ENCODE measurements at regions not wholly inside any gene's neighbourhood (a gene's known extent, or its start where the extent isn't known, plus 50 kb on each side); places are given as distances from the start of the nearest gene placed in this dataset.
A peak's percentile ranks its signal among the peaks of the same experiment; 100 is the strongest.

DNA sequence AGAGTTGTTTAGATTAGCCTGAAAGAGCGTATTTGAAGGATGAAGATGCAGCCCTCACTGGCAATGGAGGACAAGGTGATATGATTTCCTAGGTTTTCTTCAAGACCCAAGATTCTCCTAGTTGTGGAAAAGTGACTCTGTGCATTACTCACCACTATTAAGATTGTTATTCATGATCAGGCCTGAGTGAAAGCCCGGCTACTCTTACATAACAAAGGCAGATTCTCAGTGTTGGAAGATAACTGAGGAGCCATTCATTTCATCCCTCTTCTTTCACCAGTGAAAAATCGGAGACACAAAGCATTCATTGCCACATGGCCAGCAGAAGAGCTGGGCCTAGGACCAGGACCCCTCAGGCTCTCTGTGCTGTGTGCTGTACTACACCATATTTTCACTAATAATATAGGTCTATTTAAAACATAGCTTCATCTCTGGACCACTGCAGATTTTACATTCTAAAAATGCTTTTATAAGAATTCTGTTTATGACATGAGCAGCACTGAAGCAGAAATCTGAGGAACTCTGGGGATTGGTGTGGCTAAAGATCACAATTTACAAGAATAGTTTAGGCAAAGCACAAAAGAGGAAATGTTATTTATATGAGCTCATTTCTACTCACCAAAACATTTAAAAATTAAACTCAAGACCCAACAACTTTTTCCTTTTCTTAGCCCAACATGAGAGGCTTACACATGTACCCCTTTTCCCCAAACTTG is 181.9 kb upstream of the CCN2 start:
- WGBS, 2 donors: 49 to 69% methylated on average over 3 of the region's 3 CpGs
- H3K4me3 ChIP-seq (ENCODE audit: low read depth, poor library complexity, severe bottlenecking): no peak overlapping the region
- DNase-seq (ENCODE audit: low spot score in 2 of 2): no peak
- intact Hi-C loops (cut with DNase I; ENCODE audit: low total_unique reads): no loop called here
- no peak for TF ChIP-seq POLR2A (IDR thresholded peaks at IDR 0.05)
- TF ChIP-seq, protein P1, sequence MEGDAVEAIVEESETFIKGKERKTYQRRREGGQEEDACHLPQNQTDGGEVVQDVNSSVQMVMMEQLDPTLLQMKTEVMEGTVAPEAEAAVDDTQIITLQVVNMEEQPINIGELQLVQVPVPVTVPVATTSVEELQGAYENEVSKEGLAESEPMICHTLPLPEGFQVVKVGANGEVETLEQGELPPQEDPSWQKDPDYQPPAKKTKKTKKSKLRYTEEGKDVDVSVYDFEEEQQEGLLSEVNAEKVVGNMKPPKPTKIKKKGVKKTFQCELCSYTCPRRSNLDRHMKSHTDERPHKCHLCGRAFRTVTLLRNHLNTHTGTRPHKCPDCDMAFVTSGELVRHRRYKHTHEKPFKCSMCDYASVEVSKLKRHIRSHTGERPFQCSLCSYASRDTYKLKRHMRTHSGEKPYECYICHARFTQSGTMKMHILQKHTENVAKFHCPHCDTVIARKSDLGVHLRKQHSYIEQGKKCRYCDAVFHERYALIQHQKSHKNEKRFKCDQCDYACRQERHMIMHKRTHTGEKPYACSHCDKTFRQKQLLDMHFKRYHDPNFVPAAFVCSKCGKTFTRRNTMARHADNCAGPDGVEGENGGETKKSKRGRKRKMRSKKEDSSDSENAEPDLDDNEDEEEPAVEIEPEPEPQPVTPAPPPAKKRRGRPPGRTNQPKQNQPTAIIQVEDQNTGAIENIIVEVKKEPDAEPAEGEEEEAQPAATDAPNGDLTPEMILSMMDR (IDR thresholded peaks at IDR 0.05): no peak

DNA sequence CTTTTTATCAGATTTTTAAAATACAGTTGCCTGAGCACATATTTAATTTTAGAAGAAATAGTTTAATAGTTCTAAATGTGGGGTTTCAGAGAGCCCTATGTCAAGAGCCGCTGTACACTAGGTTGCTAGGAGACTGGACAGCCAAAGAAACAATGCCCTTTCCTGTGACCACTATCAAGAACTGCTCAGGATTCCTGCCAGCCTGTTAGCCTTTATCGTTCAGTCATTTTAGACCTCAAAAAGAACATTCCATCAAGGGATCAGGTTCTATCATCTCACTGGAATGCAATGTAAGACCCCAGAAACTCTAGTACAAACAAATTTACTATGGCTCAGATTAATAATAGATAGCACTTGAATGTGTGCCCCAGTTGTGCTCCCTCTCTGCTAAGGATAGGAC is 181.2 kb upstream of the CCN2 start:
- H3K4me3 ChIP-seq (ENCODE audit: low read depth, poor library complexity, severe bottlenecking): no peak overlapping the region
- 69% methylated on average over 2 of the region's 2 CpGs for WGBS, 2 donors
- TF ChIP-seq POLR2A (IDR thresholded peaks at IDR 0.05): no peak
- TF ChIP-seq, protein P1 (IDR thresholded peaks at IDR 0.05): no peak
- no peak for DNase-seq (ENCODE audit: low spot score in 2 of 2)
- intact Hi-C loops (cut with DNase I; ENCODE audit: low total_unique reads): no loop called here

DNA sequence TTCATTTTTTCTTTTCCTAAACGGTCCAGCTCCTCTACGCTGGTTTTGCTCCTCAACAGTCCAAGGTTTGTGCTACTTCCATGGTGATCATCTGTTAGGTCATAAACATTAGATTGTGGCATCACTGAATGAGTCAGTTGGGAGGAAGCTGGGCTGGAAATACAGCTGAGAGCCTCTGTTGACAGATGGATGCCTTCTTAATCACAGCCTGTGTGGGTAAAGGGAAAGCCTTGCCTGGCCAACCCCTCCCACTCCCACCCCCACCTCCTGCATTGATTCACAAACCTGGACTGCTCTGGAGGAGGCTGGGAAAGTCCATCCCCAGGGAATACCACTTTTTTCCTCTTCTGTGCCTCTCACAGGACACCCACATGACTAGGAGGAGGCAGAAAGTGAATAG is 180.6 kb upstream of the CCN2 start:
- WGBS, 2 donors: 22 to 35% methylated on average over 2 of the region's 2 CpGs
- TF ChIP-seq, protein P1 (IDR thresholded peaks at IDR 0.05): no peak
- no peak for TF ChIP-seq POLR2A (IDR thresholded peaks at IDR 0.05)
- peak in 1 of 2 donors; percentile 45 for DNase-seq (ENCODE audit: low spot score in 2 of 2)
- no peak overlapping the region for H3K4me3 ChIP-seq (ENCODE audit: low read depth, poor library complexity, severe bottlenecking)
- intact Hi-C loops (cut with DNase I; ENCODE audit: low total_unique reads): no loop called here

DNA sequence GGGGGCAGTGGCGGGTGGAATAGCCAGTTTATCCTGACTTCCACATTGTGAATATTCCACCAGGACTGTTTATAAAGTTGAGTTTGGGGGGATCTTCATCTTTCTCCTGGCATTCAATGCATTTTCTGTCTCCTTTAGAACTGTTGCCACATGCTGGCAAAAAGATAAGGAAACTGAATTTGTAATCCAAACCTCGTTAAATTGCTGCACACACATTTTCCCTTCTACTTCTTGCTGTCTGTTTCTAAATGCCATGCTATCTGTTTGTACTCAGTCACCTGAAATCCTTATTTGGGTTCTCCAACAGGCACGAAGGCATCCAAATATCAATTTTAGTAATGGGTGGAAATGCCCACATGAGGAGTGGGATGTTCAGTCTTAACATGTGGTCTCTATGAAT is 180.2 kb upstream of the CCN2 start:
- TF ChIP-seq, protein P1 (IDR thresholded peaks at IDR 0.05): no peak
- no peak for TF ChIP-seq POLR2A (IDR thresholded peaks at IDR 0.05)
- H3K4me3 ChIP-seq (ENCODE audit: low read depth, poor library complexity, severe bottlenecking): no peak overlapping the region
- intact Hi-C loops (cut with DNase I; ENCODE audit: low total_unique reads): no loop called here
- 31 to 36% methylated on average over 3 of the region's 3 CpGs for WGBS, 2 donors
- no peak for DNase-seq (ENCODE audit: low spot score in 2 of 2)

DNA sequence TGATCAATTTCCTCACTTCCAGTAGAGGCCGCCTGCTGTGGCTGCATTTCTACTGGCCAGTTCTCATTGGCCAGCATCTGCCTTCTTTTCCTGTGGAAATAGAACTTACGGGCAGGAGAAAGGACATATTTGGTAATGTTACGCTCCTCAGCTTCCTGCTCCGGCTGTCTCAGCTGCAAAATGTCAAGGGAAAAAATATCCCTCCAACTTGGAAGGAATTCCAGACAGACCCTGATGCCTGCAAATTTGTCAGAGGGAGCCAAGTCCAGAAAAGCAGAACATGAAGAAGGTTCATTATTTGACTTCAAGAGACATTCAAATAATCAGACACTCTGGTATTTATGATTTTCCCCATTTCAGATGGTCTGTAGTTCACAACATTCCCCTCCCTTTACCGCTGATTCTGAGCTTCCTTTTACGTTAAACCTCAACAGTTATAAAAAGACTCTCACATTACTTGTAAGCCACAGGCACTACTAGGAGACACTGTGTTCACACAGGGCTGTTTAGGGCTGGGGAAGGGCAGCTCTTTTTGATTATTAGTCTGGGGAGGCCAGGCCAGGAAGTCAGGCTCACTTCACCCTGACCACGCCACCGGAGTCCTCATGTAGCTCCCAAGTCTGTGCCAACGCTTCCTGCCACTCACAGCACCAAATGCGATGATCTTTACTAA is 179.6 kb upstream of the CCN2 start:
- intact Hi-C loops (cut with DNase I; ENCODE audit: low total_unique reads): no loop called here
- no peak overlapping the region for H3K4me3 ChIP-seq (ENCODE audit: low read depth, poor library complexity, severe bottlenecking)
- no peak for TF ChIP-seq POLR2A (IDR thresholded peaks at IDR 0.05)
- TF ChIP-seq, protein P1 (IDR thresholded peaks at IDR 0.05): no peak
- WGBS, 2 donors: 39 to 59% methylated on average over 10 of the region's 10 CpGs
- peak; percentile 48 to 86 for DNase-seq (ENCODE audit: low spot score in 2 of 2)

All from lower leg skin (tissue), 4 donors.